ENCODE measurements at regions not wholly inside any gene's neighbourhood (a gene's known extent, or its start where the extent isn't known, plus 50 kb on each side); places are given as distances from the start of the nearest gene placed in this dataset.
"Not testable (repeated sequence)": the region's sequence is repeated elsewhere in the genome, so short reads cannot be mapped to it uniquely, and the experiment has no call there.

DNA sequence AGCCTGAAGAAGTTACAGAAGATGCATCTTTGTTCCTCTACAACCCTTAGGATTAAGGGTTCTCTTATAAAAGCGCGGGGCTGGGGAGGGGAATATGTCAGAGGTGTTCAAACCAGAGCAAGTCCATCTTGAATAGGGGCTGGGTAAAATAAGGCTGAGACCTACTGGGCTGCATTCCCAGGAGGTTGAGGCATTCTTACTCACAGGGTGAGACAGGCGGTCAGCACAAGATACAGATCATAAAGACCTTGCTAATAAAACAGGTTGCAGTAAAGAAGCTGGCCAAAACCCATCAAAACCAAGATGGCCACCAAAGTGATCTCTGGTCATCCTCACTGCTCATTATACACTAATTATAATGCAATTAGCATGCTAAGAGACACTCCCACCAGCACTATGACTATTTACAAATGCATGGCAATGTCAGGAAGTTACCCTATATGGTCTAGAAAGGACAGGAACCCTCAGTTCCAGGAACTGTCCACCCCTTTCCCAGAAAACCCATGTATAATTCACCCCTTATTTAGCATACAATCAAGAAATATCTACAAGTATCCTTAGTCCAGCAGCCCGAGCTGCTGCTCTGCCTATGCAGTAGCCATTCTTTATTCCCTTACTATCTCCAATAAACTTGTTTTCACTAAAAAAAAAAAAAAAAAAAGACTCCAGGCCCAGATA lies 108.1 kb upstream of the FOXN3 start:
- CTCF ChIA-PET = interaction anchor here (0.6 to 0.7 kb wide), 2 partner anchors 51 to 96 kb away, joined by 3 read pairs; no protein-coding TSS in a partner anchor
- POLR2A ChIA-PET = no interaction called here

DNA sequence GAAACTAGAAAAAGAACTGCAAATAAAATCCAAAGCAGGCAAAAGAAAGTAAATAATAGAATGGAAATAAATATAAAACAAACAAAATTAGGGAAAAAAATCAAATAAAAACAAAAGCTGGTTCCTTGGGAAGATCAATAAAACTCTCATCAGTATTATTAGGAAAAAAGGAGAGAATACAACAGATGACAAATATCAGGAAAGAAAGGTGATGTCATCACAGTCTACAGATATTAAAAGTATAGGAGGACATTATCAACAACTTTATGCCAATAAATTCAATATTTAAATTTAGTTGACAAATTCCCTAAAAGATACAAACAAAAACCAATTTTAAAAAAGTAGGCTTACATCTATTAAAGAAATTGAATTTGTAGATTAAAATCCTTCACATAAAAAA lies 107.4 kb upstream of the FOXN3 start:
- POLR2A ChIA-PET = no interaction called here
- CTCF ChIA-PET = interaction anchor here (0.9 kb wide), 1 partner anchor 21 kb away, joined by 3 read pairs; no protein-coding TSS in a partner anchor

- POLR2A ChIA-PET = no interaction called here
- CTCF ChIA-PET = no interaction called here
Observed at GRCh38 chr14:89521988-89522387, 105.0 kb upstream of the FOXN3 start.

DNA sequence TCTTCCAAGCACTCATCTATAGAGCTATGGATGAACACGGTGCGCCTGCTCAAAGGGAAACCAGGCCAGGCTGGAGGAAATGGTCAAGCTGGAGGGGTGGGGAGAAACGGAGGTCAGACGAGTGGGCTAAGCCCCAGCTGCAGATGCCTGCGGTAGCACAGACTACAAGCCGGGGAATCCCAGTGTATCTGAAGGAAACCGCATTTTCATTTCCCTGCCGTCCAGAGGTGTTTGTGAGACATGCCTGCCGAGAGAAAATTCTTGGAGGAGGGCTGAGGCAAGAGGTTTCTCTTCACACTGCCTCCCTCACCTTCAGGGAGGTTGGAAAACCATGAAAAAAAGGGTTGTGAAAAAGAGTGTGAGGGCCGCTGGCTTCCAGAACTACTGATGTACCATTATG lies 102.0 kb upstream of the FOXN3 start:
- ChIA-PET POLR2A (no interaction called here), CTCF (no interaction called here)

DNA sequence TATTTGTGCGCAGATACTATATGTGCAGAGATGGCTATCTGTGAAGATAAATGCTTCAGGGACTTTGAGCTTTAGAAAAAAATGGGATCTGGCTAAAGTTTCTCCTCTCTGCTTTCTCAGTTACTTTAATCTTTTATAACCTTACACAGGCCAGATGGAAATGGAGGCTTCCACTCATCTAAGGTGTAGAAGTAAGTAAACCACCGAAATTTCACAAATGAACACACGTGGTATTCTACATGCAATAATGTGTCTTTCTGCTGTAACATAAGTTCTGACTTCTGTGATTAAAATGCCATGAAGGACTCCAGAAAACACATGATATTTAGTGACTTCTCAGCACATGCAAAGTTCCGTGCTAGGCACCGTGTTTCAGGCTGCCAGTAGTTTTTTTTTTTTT lies 99.1 kb upstream of the FOXN3 start:
- POLR2A ChIA-PET = no interaction called here
- CTCF ChIA-PET = no interaction called here

GRCh38 chr14:89514601-89515000 lies 97.6 kb upstream of the FOXN3 start:
- ChIA-PET POLR2A (no interaction called here), CTCF (no interaction called here)

DNA sequence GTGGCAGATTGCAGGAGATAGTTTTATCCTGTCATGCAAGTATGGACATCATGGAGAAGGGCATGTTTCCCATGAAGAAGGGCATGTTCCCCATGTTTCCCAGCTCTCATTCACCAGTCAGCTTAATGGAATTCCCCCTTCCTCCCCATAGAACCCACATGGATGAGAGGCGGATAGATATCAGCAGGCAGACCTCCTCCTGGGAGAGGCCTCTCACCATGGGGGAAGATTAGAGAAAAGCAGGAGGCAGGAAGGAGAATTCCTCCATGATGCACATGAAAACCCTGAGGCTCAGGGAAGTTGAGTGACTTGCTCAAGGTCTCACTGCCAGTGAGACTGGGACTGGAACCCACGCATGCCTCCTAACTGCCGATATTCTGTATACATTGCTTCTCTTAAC lies 92.9 kb upstream of the FOXN3 start:
- POLR2A ChIA-PET = interaction anchor here (0.6 to 1.0 kb wide), 3 partner anchors 81 to 116 kb away, joined by 3 to 4 read pairs (median 3); no protein-coding TSS in a partner anchor
- CTCF ChIA-PET = interaction anchor here (0.6 to 1.4 kb wide), 2 partner anchors 12 to 80 kb away, joined by 3 to 4 read pairs; no protein-coding TSS in a partner anchor

- ChIA-PET POLR2A (no interaction called here), CTCF (interaction anchor here (1.2 kb wide), 1 partner anchor 26 kb away, joined by 3 read pairs; no protein-coding TSS in a partner anchor)
Observed at GRCh38 chr14:89508863-89509262, 91.8 kb upstream of the FOXN3 start.

DNA sequence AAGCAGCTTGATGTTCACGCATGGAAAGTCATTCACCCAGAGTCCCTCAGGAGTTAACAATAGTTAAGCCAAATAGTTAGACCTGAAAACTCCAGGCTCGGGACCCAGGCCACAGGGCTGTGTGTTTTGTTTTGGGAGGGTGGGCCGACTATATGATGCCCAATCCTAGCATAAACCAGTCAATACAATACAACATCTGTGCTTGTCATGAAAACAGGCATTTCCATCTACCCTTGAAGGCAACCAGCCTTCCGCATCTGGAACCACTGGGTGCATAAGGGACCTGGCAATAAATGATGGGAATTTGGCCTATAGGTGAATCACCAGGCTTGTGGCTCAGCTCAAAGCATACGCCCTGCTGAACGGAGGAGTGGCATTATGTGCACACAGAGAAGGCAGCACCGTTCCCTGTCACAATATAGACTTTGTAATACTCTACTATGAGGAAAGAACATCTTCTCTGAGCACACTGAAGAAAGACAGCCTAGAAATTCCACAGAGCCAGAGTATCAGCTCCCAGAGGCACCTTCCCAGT lies 91.0 kb upstream of the FOXN3 start:
- POLR2A ChIA-PET = no interaction called here
- CTCF ChIA-PET = interaction anchor here (0.7 to 1.2 kb wide), 2 partner anchors 27 to 83 kb away, joined by 3 read pairs; no protein-coding TSS in a partner anchor

- CTCF ChIA-PET = interaction anchor here (0.7 to 1.2 kb wide), 2 partner anchors 28 to 82 kb away, joined by 3 read pairs; no protein-coding TSS in a partner anchor
- POLR2A ChIA-PET = no interaction called here
Observed at GRCh38 chr14:89507521-89507920, 90.5 kb upstream of the FOXN3 start.

GRCh38 chr14:89506891-89507452 lies 89.9 kb upstream of the FOXN3 start:
- CTCF ChIA-PET = interaction anchor here (0.7 kb wide), 1 partner anchor 82 kb away, joined by 3 read pairs; no protein-coding TSS in a partner anchor
- POLR2A ChIA-PET = not testable (repeated sequence)

- ChIA-PET POLR2A (no interaction called here), CTCF (interaction anchor here (1.6 kb wide), 1 partner anchor 38 kb away, joined by 4 read pairs; no protein-coding TSS in a partner anchor)
Observed at GRCh38 chr14:89504602-89505313, 87.7 kb upstream of the FOXN3 start.

- POLR2A ChIA-PET = no interaction called here
Observed at GRCh38 chr14:89504091-89504490, 87.1 kb upstream of the FOXN3 start.

GRCh38 chr14:89503431-89503996 lies 86.5 kb upstream of the FOXN3 start:
- ChIA-PET POLR2A (no interaction called here), CTCF (interaction anchor here (0.6 to 1.6 kb wide), 3 partner anchors 21 to 37 kb away, joined by 3 to 4 read pairs (median 3); no protein-coding TSS in a partner anchor)

More at GRCh38 chr14:89504091-89504490, 87.1 kb upstream of the FOXN3 start:
- CTCF ChIA-PET = interaction anchor here (1.6 kb wide), 1 partner anchor 37 kb away, joined by 4 read pairs; no protein-coding TSS in a partner anchor

DNA sequence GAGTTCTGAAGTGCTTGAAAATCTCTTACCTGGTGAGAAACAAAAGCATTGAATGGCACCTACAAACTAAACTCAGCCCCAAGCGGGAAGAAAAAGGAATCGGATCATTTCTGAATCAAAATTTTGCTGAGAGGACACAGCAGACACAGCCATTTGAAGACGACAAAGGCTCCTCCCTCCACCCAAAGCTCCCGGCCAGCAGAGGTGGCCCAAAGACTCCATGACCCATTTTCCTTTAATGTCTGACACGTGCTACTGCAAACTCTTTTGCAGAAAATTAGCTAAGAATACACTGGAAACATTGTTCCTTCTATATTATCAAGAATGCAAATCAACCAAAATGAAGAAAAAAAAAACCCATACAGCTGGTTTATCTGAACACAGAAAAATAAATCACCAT lies 85.9 kb upstream of the FOXN3 start:
- POLR2A ChIA-PET = no interaction called here

DNA sequence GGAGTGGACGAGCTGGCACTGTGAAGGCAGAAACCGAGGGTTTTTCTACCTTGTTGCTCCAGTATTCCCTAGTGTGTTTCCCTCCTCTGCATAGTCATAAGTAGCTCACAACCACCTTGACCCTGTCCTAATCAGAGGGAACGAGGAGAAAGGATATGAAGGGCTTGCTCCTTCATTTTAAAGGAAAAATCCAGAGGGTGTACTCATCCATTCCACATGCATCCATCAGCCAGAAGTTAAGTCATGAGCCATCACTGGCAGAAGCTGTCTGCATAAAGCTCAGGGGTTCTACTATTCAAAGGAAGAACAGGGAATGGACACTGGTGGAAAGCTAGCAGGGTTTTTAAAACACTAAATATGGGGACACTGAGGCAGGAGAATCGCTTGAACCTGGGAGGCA lies 84.3 kb upstream of the FOXN3 start:
- ChIA-PET POLR2A (no interaction called here), CTCF (no interaction called here)

More for the DNA sequence above, 85.9 kb upstream of the FOXN3 start:
- CTCF ChIA-PET = interaction anchor here (0.6 kb wide), 2 partner anchors 21 to 33 kb away, joined by 3 read pairs; no protein-coding TSS in a partner anchor

GRCh38 chr14:89500303-89500702 lies 83.3 kb upstream of the FOXN3 start:
- ChIA-PET CTCF (no interaction called here), POLR2A (no interaction called here)

GRCh38 chr14:89498878-89499277 lies 81.8 kb upstream of the FOXN3 start:
- ChIA-PET POLR2A (no interaction called here), CTCF (no interaction called here)

GRCh38 chr14:89495718-89496117 lies 78.7 kb upstream of the FOXN3 start:
- ChIA-PET POLR2A (no interaction called here), CTCF (no interaction called here)

Data from activated CD8-positive, alpha-beta memory T cell treated with anti-CD3 and anti-CD28 coated beads for 36 hours (primary cell).